K562 (cell line): ENCODE measurements at regions not wholly inside any gene's neighbourhood (a gene's known extent, or its start where the extent isn't known, plus 50 kb on each side); places are given as distances from the start of the nearest gene placed in this dataset.

ENCODE experiments used
- ELF1 ChIP-seq: fragments of 200-800 bp; sonication (Bioruptor generic); IDR thresholded peaks from 2 replicates; pipeline ENCODE4 v1.6.1; 2016; ENCODE audit warnings: missing genetic modification characterization, missing compliant biosample characterization
- MEIS2 ChIP-seq: fragments of 450-650 bp; IDR thresholded peaks from 2 replicates; pipeline ENCODE4 v1.6.1; 2014; ENCODE audit warnings: mild to moderate bottlenecking; ENCODE audit not compliant: partially characterized antibody
- RFX7 ChIP-seq: fragments of 250-450 bp; sonication (Bioruptor Pico); IDR thresholded peaks from 2 replicates; pipeline ENCODE4 v1.5.1; 2021; ENCODE audit warnings: mild to moderate bottlenecking
- SMC3 ChIP-seq: conservative IDR thresholded peaks from 2 replicates; pipeline ENCODE4 v1.6.1; 2011; ENCODE audit warnings: low read depth, low read length, improper control_type of control experiment; ENCODE audit not compliant: insufficient read depth
- ZEB2 ChIP-seq: fragments of 450-650 bp; IDR thresholded peaks from 2 replicates; pipeline ENCODE4 v1.6.1; 2016
- ZNF263 ChIP-seq: sonication (generic); formaldehyde crosslinking; IDR thresholded peaks from 2 replicates; pipeline ENCODE4 v1.8.0; 2022; ENCODE audit warnings: mild to moderate bottlenecking, missing genetic modification reagents, borderline replicate concordance
- TF ChIP-seq, protein P1 (sequence below), 2 experiments: fragments of 450-650 bp; formaldehyde crosslinking in 1 of 2; IDR thresholded peaks; 2 replicates each; pipeline versions ENCODE4 v1.4.0 to v1.6.1; 2014 to 2020; ENCODE audit warnings: mild to moderate bottlenecking in 2 of 2, borderline replicate concordance in 1 of 2, low read depth in 1 of 2
- TF ChIP-seq, protein P2 (sequence below): fragments of 450-650 bp; IDR thresholded peaks from 2 replicates; pipeline ENCODE4 v1.6.1; 2016

DNA sequence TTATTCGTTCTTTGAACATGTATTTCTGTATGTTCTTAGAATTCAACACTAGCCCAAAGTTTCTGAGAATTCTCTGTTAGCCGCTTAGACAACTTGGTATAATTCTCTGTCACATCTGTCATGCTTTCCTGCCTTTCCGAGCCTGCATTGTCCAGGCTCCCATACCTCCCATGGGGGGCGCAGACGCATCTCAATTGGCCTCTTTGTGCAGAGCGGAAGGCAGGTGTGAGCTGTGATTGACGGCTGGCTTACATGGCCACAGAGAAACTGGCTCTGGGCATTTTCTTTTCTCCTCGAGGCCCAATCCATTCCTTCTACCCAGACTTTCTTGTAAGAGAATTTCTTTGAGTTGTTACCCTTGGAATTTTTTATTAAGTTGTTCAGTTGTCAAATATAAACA, 132.7 kb upstream of the SESN3 start (continued):
- TF ChIP-seq, protein P1, sequence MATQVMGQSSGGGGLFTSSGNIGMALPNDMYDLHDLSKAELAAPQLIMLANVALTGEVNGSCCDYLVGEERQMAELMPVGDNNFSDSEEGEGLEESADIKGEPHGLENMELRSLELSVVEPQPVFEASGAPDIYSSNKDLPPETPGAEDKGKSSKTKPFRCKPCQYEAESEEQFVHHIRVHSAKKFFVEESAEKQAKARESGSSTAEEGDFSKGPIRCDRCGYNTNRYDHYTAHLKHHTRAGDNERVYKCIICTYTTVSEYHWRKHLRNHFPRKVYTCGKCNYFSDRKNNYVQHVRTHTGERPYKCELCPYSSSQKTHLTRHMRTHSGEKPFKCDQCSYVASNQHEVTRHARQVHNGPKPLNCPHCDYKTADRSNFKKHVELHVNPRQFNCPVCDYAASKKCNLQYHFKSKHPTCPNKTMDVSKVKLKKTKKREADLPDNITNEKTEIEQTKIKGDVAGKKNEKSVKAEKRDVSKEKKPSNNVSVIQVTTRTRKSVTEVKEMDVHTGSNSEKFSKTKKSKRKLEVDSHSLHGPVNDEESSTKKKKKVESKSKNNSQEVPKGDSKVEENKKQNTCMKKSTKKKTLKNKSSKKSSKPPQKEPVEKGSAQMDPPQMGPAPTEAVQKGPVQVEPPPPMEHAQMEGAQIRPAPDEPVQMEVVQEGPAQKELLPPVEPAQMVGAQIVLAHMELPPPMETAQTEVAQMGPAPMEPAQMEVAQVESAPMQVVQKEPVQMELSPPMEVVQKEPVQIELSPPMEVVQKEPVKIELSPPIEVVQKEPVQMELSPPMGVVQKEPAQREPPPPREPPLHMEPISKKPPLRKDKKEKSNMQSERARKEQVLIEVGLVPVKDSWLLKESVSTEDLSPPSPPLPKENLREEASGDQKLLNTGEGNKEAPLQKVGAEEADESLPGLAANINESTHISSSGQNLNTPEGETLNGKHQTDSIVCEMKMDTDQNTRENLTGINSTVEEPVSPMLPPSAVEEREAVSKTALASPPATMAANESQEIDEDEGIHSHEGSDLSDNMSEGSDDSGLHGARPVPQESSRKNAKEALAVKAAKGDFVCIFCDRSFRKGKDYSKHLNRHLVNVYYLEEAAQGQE (IDR thresholded peaks at IDR 0.05; ENCODE audit: borderline replicate concordance) = peak; percentile 63; the same call in 1 of the 2 replicates
- TF ChIP-seq, protein P1 (CRISPR knock-in tag; IDR thresholded peaks at IDR 0.05; ENCODE audit: low read depth) = no peak
- peak; percentile 57 for TF ChIP-seq MEIS2
- no peak for TF ChIP-seq ZNF263 (CRISPR knock-in tag)
- TF ChIP-seq RFX7 (CRISPR knock-in tag) = no peak
- no peak for TF ChIP-seq ZEB2
- TF ChIP-seq SMC3 = 0 out of 2 replicates have a peak, but pooled peaks have one; percentile 14
- TF ChIP-seq, protein P2, sequence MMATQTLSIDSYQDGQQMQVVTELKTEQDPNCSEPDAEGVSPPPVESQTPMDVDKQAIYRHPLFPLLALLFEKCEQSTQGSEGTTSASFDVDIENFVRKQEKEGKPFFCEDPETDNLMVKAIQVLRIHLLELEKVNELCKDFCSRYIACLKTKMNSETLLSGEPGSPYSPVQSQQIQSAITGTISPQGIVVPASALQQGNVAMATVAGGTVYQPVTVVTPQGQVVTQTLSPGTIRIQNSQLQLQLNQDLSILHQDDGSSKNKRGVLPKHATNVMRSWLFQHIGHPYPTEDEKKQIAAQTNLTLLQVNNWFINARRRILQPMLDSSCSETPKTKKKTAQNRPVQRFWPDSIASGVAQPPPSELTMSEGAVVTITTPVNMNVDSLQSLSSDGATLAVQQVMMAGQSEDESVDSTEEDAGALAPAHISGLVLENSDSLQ = peak; percentile 94
- 0 out of 2 replicates have a peak, but pooled peaks have one; percentile 27 for TF ChIP-seq ELF1
